HCT116 (cell line): ENCODE measurements at regions not wholly inside any gene's neighbourhood (a gene's known extent, or its start where the extent isn't known, plus 50 kb on each side); places are given as distances from the start of the nearest gene placed in this dataset.

Experiments
- ATAC-seq: fragments of 200-7000 bp; cut with Tn5 transposase; 2 replicates; pipeline ENCODE4 v1.9.1; 2020; ENCODE audit warnings: mild to moderate bottlenecking, moderate library complexity
- BruUV-seq: library from RNA; stranded (reverse); fragments of 400-500 nt; replicated peaks from 2 replicates; lab custom pipeline; 2021; lab: Mats Ljungman, UMichigan
- CTCF ChIA-PET: fragments of 300-600 bp; sonication (Branson Sonifier 250); formaldehyde crosslinking; loops from one replicate; lab custom pipeline; 2021; ENCODE audit warnings: antibody characterized with exemption; lab: Charles Lee
- POLR2A ChIA-PET: fragments of 300-600, 350-600 bp; sonication (Branson Sonifier 250); formaldehyde crosslinking; loops from one replicate; lab custom pipeline; 2021; ENCODE audit warnings: antibody characterized with exemption; lab: Charles Lee
- RAD21 ChIA-PET, 2 experiments: fragments of 300-600 bp; sonication (Branson Sonifier 250); formaldehyde crosslinking; loops; one replicate each; lab custom pipeline; 2023; ENCODE audit warnings: low total read pairs in 2 of 2; ENCODE audit not compliant: uncharacterized antibody in 2 of 2, unreplicated experiment in 2 of 2, low non-redundant PET in 1 of 2; lab: Charles Lee
- DNase-seq: peaks from one replicate; pipeline ENCODE4 v3.0.0-alpha.2; 2010; ENCODE audit warnings: low read depth, low spot score
- H2AFZ ChIP-seq: fragments of 200-600 bp; shearing (Covaris generic), sonication (generic); 2 replicates; pipeline ENCODE4 v1.6.1; 2017; ENCODE audit warnings: low read depth, mixed run types, mixed read lengths, antibody characterized with exemption, low read length; ENCODE audit not compliant: poor library complexity, severe bottlenecking
- H3K27ac ChIP-seq: 2 replicates; pipeline ENCODE4 v1.5.1; 2012; ENCODE audit warnings: low read depth, low read length
- H3K27me3 ChIP-seq: fragments of 200-600 bp; sonication (generic); 2 replicates; pipeline ENCODE4 v1.6.1; 2016; ENCODE audit warnings: mixed run types, low read length, mixed read lengths; ENCODE audit not compliant: insufficient read depth
- H3K36me3 ChIP-seq, 2 experiments: fragments of 200-500 bp in 1 of 2; fragments of 200-600 bp in 1 of 2; sonication (Bioruptor generic) in 1 of 2; sonication (generic) in 1 of 2; 2 replicates each; pipeline versions ENCODE4 v1.5.1 to v1.6.1; 2014 to 2016; ENCODE audit warnings: low read length in 2 of 2, inconsistent platforms in 1 of 2, mixed read lengths in 1 of 2, mixed run types in 1 of 2; ENCODE audit not compliant: insufficient read depth in 2 of 2, control insufficient read depth in 1 of 2
- H3K4me1 ChIP-seq, 2 experiments: fragments of 200-600 bp in 1 of 2; sonication (generic) in 1 of 2; 2 replicates each; pipeline versions ENCODE4 v1.5.1 to v1.6.1; 2012 to 2017; ENCODE audit warnings: low read length in 2 of 2, inconsistent platforms in 1 of 2, mild to moderate bottlenecking in 1 of 2, mixed read lengths in 1 of 2, mixed run types in 1 of 2, moderate library complexity in 1 of 2; ENCODE audit not compliant: insufficient read depth in 2 of 2, control insufficient read depth in 1 of 2
- H3K4me2 ChIP-seq: fragments of 200-600 bp; sonication (generic); 2 replicates; pipeline ENCODE4 v1.6.1; 2017; ENCODE audit warnings: mixed run types, low read length, mixed read lengths
- H3K4me3 ChIP-seq, 2 experiments: fragments of 200-600 bp in 1 of 2; sonication (generic) in 1 of 2; replicated peaks in 1 of 2; 2 replicates each; pipeline ENCODE4 v1.5.1; 2011 to 2016; ENCODE audit warnings: low read length in 2 of 2, control low read depth in 1 of 2, low read depth in 1 of 2, mild to moderate bottlenecking in 1 of 2, mixed read lengths in 1 of 2, mixed run types in 1 of 2
- H3K79me2 ChIP-seq: fragments of 200-600 bp; sonication (generic); 2 replicates; pipeline ENCODE4 v1.6.1; 2017; ENCODE audit warnings: mild to moderate bottlenecking, mixed run types, low read length, moderate library complexity, mixed read lengths; ENCODE audit not compliant: insufficient read depth
- H3K9ac ChIP-seq: fragments of 200-600 bp; sonication (generic); 2 replicates; pipeline ENCODE4 v1.6.1; 2016; ENCODE audit warnings: low read length, mixed read lengths
- H3K9me2 ChIP-seq: fragments of 200-600 bp; sonication (generic), shearing (Covaris generic); 2 replicates; pipeline ENCODE4 v1.6.1; 2017; ENCODE audit warnings: mixed run types, mild to moderate bottlenecking, moderate library complexity; ENCODE audit not compliant: insufficient read depth
- H3K9me3 ChIP-seq, 2 experiments: fragments of 200-500 bp in 1 of 2; fragments of 200-600 bp in 1 of 2; sonication (Bioruptor generic) in 1 of 2; sonication (generic) in 1 of 2; 2 replicates each; pipeline ENCODE4 v1.6.1; 2014 to 2017; ENCODE audit warnings: low read length in 2 of 2, mixed read lengths in 2 of 2, inconsistent platforms in 1 of 2, low read depth in 1 of 2, mild to moderate bottlenecking in 1 of 2, mixed run types in 1 of 2, moderate library complexity in 1 of 2; ENCODE audit not compliant: control insufficient read depth in 1 of 2, insufficient read depth in 1 of 2
- H4K20me1 ChIP-seq: fragments of 200-600 bp; sonication (generic), shearing (Covaris generic); 2 replicates; pipeline ENCODE4 v1.6.1; 2017; ENCODE audit warnings: mixed run types, mild to moderate bottlenecking, moderate library complexity; ENCODE audit not compliant: insufficient read depth
- ATF3 ChIP-seq: IDR thresholded peaks from 2 replicates; pipeline ENCODE4 v1.6.1; 2012
- CEBPB ChIP-seq: IDR thresholded peaks from 2 replicates; pipeline ENCODE4 v1.6.1; 2012; ENCODE audit warnings: low read depth
- CTCF ChIP-seq, 3 experiments: fragments of 200-600 bp in 1 of 3; sonication (generic) in 1 of 3; IDR thresholded peaks in 2 of 3; conservative IDR thresholded peaks in 1 of 3; 2 replicates each; pipeline ENCODE4 v1.5.1; 2012 to 2017; ENCODE audit warnings: low read depth in 2 of 3, low read length in 2 of 3, antibody characterized with exemption in 1 of 3, borderline replicate concordance in 1 of 3, control low read depth in 1 of 3, mild to moderate bottlenecking in 1 of 3, mixed read lengths in 1 of 3, mixed run types in 1 of 3, moderate library complexity in 1 of 3; ENCODE audit not compliant: insufficient read depth in 1 of 3
- EGR1 ChIP-seq: IDR thresholded peaks from 2 replicates; pipeline ENCODE4 v1.6.1; 2012; ENCODE audit warnings: low read depth
- ELF1 ChIP-seq: IDR thresholded peaks from 2 replicates; pipeline ENCODE4 v1.6.1; 2012; ENCODE audit warnings: low read depth, borderline replicate concordance
- EZH2 ChIP-seq: fragments of 200-600 bp; sonication (generic); IDR thresholded peaks from 2 replicates; pipeline ENCODE4 v1.6.1; 2017; ENCODE audit warnings: antibody characterized with exemption, mixed run types
- FOSL1 ChIP-seq: IDR thresholded peaks from 2 replicates; pipeline ENCODE4 v1.6.1; 2012; ENCODE audit warnings: low read depth
- JUND ChIP-seq: IDR thresholded peaks from 2 replicates; pipeline ENCODE4 v1.6.1; 2012
- MAX ChIP-seq: IDR thresholded peaks from 2 replicates; pipeline ENCODE4 v1.6.1; 2012
- POLR2AphosphoS5 ChIP-seq: IDR thresholded peaks from 2 replicates; pipeline ENCODE4 v1.6.1; 2011; ENCODE audit warnings: mild to moderate bottlenecking, low read depth, low read length, moderate library complexity
- RAD21 ChIP-seq: IDR thresholded peaks from 2 replicates; pipeline ENCODE4 v1.6.1; 2012; ENCODE audit warnings: low read depth, mild to moderate bottlenecking
- REST ChIP-seq: IDR thresholded peaks from 2 replicates; pipeline ENCODE4 v1.6.1; 2012; ENCODE audit warnings: low read depth
- SP1 ChIP-seq: IDR thresholded peaks from 2 replicates; pipeline ENCODE4 v1.6.1; 2012; ENCODE audit warnings: low read depth
- SRF ChIP-seq: IDR thresholded peaks from 2 replicates; pipeline ENCODE4 v1.6.1; 2012; ENCODE audit warnings: low read depth
- ZBTB33 ChIP-seq: IDR thresholded peaks from 2 replicates; pipeline ENCODE4 v1.6.1; 2011; ENCODE audit warnings: mild to moderate bottlenecking, low read length, moderate library complexity; ENCODE audit not compliant: insufficient replicate concordance; ENCODE audit errors: extremely low read depth
- ZFX ChIP-seq: fragments of 450-650 bp; IDR thresholded peaks from 2 replicates; pipeline ENCODE4 v1.6.1; 2017
- ZNF274 ChIP-seq: fragments of 200-500 bp; sonication (Bioruptor generic); IDR thresholded peaks from 2 replicates; pipeline ENCODE4 v1.6.1; 2014; ENCODE audit warnings: mild to moderate bottlenecking, low read depth, low read length, inconsistent platforms
- intact Hi-C: fragments of 100-400 bp; cut with micrococcal nuclease; formaldehyde crosslinking; loops from 2 replicates; pipeline ENCODE4 v1.10.0; 2022

GRCh38 chr13:23505007-23505406 is 65.2 kb upstream of the TNFRSF19 start:
- no peaks in the 10 kb centered on the region for H3K9me3 ChIP-seq
- H3K27ac ChIP-seq: no peak overlapping the region
- no peak for TF ChIP-seq ZFX
- TF ChIP-seq ZBTB33: no peak
- TF ChIP-seq REST: no peak
- no peak for TF ChIP-seq FOSL1
- no peak for TF ChIP-seq SP1
- TF ChIP-seq POLR2AphosphoS5: no peak
- no peak for TF ChIP-seq ATF3
- TF ChIP-seq CTCF (IDR thresholded peaks at IDR 0.05 in 2 of 3, conservative IDR thresholded peaks at IDR 0.05 in 1 of 3; ENCODE audit: borderline replicate concordance in 1 of 3, insufficient read depth in 1 of 3, low read depth in 2 of 3, low read length in 2 of 3): no peak
- no peak for TF ChIP-seq ELF1
- no peak for TF ChIP-seq EGR1
- TF ChIP-seq RAD21: no peak
- TF ChIP-seq MAX: no peak
- no peak for TF ChIP-seq EZH2
- no peak for TF ChIP-seq SRF
- TF ChIP-seq JUND: no peak
- TF ChIP-seq CEBPB: no peak
- TF ChIP-seq ZNF274: no peak
- H3K9ac ChIP-seq: no peak overlapping the region
- BruUV-seq: no TSS peak
- no peaks in the 10 kb centered on the region for H3K27me3 ChIP-seq
- ATAC-seq: no peak
- H4K20me1 ChIP-seq: no peaks in the 10 kb centered on the region
- H2AFZ ChIP-seq: no peak overlapping the region
- H3K9me2 ChIP-seq: no peaks in the 10 kb centered on the region
- 0 out of 4 replicates have a peak, but pooled peaks cover 0 to 3% of the 10 kb centered on the region in 2 experiments for H3K4me1 ChIP-seq
- intact Hi-C loops: no loop called here
- no peak overlapping the region for H3K4me3 ChIP-seq
- no peaks in the 10 kb centered on the region for H3K36me3 ChIP-seq
- no peak for DNase-seq
- ChIA-PET RAD21 (no interaction called here), CTCF (no interaction called here), POLR2A (no interaction called here)
- no peak overlapping the region for H3K4me2 ChIP-seq
- no peaks in the 10 kb centered on the region for H3K79me2 ChIP-seq
